ENCODE measurements at regions not wholly inside any gene's neighbourhood (a gene's known extent, or its start where the extent isn't known, plus 50 kb on each side); places are given as distances from the start of the nearest gene placed in this dataset.

GRCh38 chr6:4489538-4489937 is 286.7 kb upstream of the CDYL start:
- TF ChIP-seq CTCF (conservative IDR thresholded peaks at IDR 0.05 in 1 of 2, IDR thresholded peaks at IDR 0.05 in 1 of 2; ENCODE audit: extremely low read depth in 1 of 2, insufficient read depth in 1 of 2, low read depth in 1 of 2, low read length in 2 of 2) (no peak), EZH2 (IDR thresholded peaks at IDR 0.05; ENCODE audit: borderline replicate concordance, low read length) (no peak)
